Ishikawa (cell line): ENCODE measurements at regions not wholly inside any gene's neighbourhood (a gene's known extent, or its start where the extent isn't known, plus 50 kb on each side); places are given as distances from the start of the nearest gene placed in this dataset.

Experiments
- CEBPB ChIP-seq: IDR thresholded peaks from 2 replicates; pipeline ENCODE4 v1.6.1; 2012
- CREB1 ChIP-seq: IDR thresholded peaks from 2 replicates; pipeline ENCODE4 v1.6.1; 2012; ENCODE audit warnings: low read depth
- EGR1 ChIP-seq: IDR thresholded peaks from 2 replicates; pipeline ENCODE4 v1.6.1; 2012
- EP300 ChIP-seq: IDR thresholded peaks from 2 replicates; pipeline ENCODE4 v1.6.1; 2012; ENCODE audit warnings: borderline replicate concordance
- FOXM1 ChIP-seq: IDR thresholded peaks from 2 replicates; pipeline ENCODE4 v1.6.1; 2012; ENCODE audit warnings: low read depth, borderline replicate concordance
- MAX ChIP-seq: IDR thresholded peaks from 2 replicates; pipeline ENCODE4 v1.6.1; 2012
- NFIC ChIP-seq: IDR thresholded peaks from 2 replicates; pipeline ENCODE4 v1.6.1; 2012
- RAD21 ChIP-seq: IDR thresholded peaks from 2 replicates; pipeline ENCODE4 v1.6.1; 2012; ENCODE audit warnings: low read depth
- REST ChIP-seq: IDR thresholded peaks from 2 replicates; pipeline ENCODE4 v1.6.1; 2012; ENCODE audit warnings: low read depth, mild to moderate bottlenecking
- TAF1 ChIP-seq: IDR thresholded peaks from 2 replicates; pipeline ENCODE4 v1.6.1; 2012; ENCODE audit warnings: low read depth, mild to moderate bottlenecking
- TCF12 ChIP-seq: IDR thresholded peaks from 2 replicates; pipeline ENCODE4 v1.6.1; 2012; ENCODE audit warnings: low read depth
- TEAD4 ChIP-seq: IDR thresholded peaks from 2 replicates; pipeline ENCODE4 v1.6.1; 2012
- USF1 ChIP-seq: IDR thresholded peaks from 2 replicates; pipeline ENCODE4 v1.6.1; 2012
- YY1 ChIP-seq: IDR thresholded peaks from 2 replicates; pipeline ENCODE4 v1.6.1; 2012; ENCODE audit warnings: low read depth
- ZBTB7A ChIP-seq: IDR thresholded peaks from 2 replicates; pipeline ENCODE4 v1.6.1; 2012; ENCODE audit warnings: low read depth

- no peak for TF ChIP-seq EGR1
- TF ChIP-seq MAX = no peak
- TF ChIP-seq NFIC = no peak
- TF ChIP-seq TCF12 = no peak
- TF ChIP-seq TEAD4 = no peak
- no peak for TF ChIP-seq EP300
- TF ChIP-seq USF1 = no peak
- no peak for TF ChIP-seq YY1
- no peak for TF ChIP-seq REST
- no peak for TF ChIP-seq RAD21
- no peak for TF ChIP-seq CREB1
- no peak for TF ChIP-seq TAF1
Observed at GRCh38 chr13:111004444-111004843, 89.6 kb upstream of the ANKRD10 start.

GRCh38 chr13:111001636-111002035 is 86.8 kb upstream of the ANKRD10 start:
- TF ChIP-seq RAD21 (no peak), EP300 (no peak), CREB1 (no peak), TEAD4 (no peak), NFIC (no peak), REST (no peak), YY1 (no peak), FOXM1 (no peak), CEBPB (no peak), EGR1 (no peak), ZBTB7A (no peak), USF1 (no peak)

GRCh38 chr13:110993788-110994187 is 78.9 kb upstream of the ANKRD10 start:
- TF ChIP-seq YY1 (no peak), REST (no peak), TEAD4 (no peak), CREB1 (no peak), USF1 (no peak), FOXM1 (no peak), MAX (no peak), EGR1 (no peak), TAF1 (no peak), EP300 (no peak), TCF12 (no peak), ZBTB7A (no peak), NFIC (no peak), CEBPB (no peak)

- TF ChIP-seq CREB1 (no peak), REST (no peak), NFIC (no peak), USF1 (no peak)
Observed at GRCh38 chr13:110991991-110992508, 77.2 kb upstream of the ANKRD10 start.
